ENCODE measurements at regions not wholly inside any gene's neighbourhood (a gene's known extent, or its start where the extent isn't known, plus 50 kb on each side); places are given as distances from the start of the nearest gene placed in this dataset.

- no peak for TF ChIP-seq ZBTB7A (tag by site-specific recombination; IDR thresholded peaks at IDR 0.05; ENCODE audit: low read depth)
- no peak for TF ChIP-seq ZIC2 (tag by site-specific recombination; IDR thresholded peaks at IDR 0.05)
- TF ChIP-seq ZNF555 (tag by site-specific recombination; conservative IDR thresholded peaks at IDR 0.05) = no peak
Measured at GRCh38 chr10:113309791-113310190, 243.1 kb upstream of the HABP2 start (continued).

- H3K36me3 ChIP-seq (ENCODE audit: control insufficient read depth in 2 of 2, insufficient read depth in 1 of 2, low read length in 2 of 2) = no peaks in the 10 kb centered on the region
- H3K27ac ChIP-seq (ENCODE audit: extremely low read depth, low read depth, low read length) = no peak overlapping the region
- ChIA-PET CTCF (interaction anchor here (0.6 kb wide), 1 partner anchor 86 kb away, joined by 4 read pairs; no protein-coding TSS in a partner anchor), POLR2A (no interaction called here)
- H3K4me3 ChIP-seq (ENCODE audit: low read depth, low read length) = no peak overlapping the region
- TF ChIP-seq MEIS1 (CRISPR knock-in tag; IDR thresholded peaks at IDR 0.05; ENCODE audit: borderline replicate concordance) (no peak), GFI1B (tag by site-specific recombination; IDR thresholded peaks at IDR 0.05) (no peak), ZNF518A (tag by site-specific recombination; conservative IDR thresholded peaks at IDR 0.05; ENCODE audit: low read depth) (no peak), ZNF18 (tag by site-specific recombination; IDR thresholded peaks at IDR 0.05) (no peak), ZNF664 (tag by site-specific recombination; IDR thresholded peaks at IDR 0.05) (no peak), ZNF747 (tag by site-specific recombination; IDR thresholded peaks at IDR 0.05) (no peak), ZNF561 (tag by site-specific recombination; IDR thresholded peaks at IDR 0.05; ENCODE audit: borderline replicate concordance) (no peak), YY1 (tag by site-specific recombination; IDR thresholded peaks at IDR 0.05) (no peak), ZEB2 (tag by site-specific recombination; IDR thresholded peaks at IDR 0.05) (no peak), ZNF174 (tag by site-specific recombination; IDR thresholded peaks at IDR 0.05) (no peak), PRDM4 (tag by site-specific recombination; IDR thresholded peaks at IDR 0.05) (no peak), ZNF449 (tag by site-specific recombination; IDR thresholded peaks at IDR 0.05) (no peak), KLF7 (tag by site-specific recombination; IDR thresholded peaks at IDR 0.05; ENCODE audit: borderline replicate concordance) (no peak), ZBTB20 (tag by site-specific recombination; IDR thresholded peaks at IDR 0.05) (no peak), TCF7L2 (IDR thresholded peaks at IDR 0.05; ENCODE audit: borderline replicate concordance, low read depth, low read length) (no peak), ZFHX2 (tag by site-specific recombination; conservative IDR thresholded peaks at IDR 0.05) (no peak), ZNF433 (tag by site-specific recombination; IDR thresholded peaks at IDR 0.05; ENCODE audit: low read depth) (no peak), PRDM1 (tag by site-specific recombination; IDR thresholded peaks at IDR 0.05) (no peak)
- H3K4me1 ChIP-seq (ENCODE audit: control insufficient read depth, insufficient read depth, low read length) = no peaks in the 10 kb centered on the region
- H3K9me3 ChIP-seq (ENCODE audit: control insufficient read depth, insufficient read depth, low read depth, low read length) = no peaks in the 10 kb centered on the region
Measured at GRCh38 chr10:113310347-113310746, 242.5 kb upstream of the HABP2 start.

All from HEK293 (cell line).